Skeletal muscle cell (primary cell): ENCODE measurements at regions not wholly inside any gene's neighbourhood (a gene's known extent, or its start where the extent isn't known, plus 50 kb on each side); places are given as distances from the start of the nearest gene placed in this dataset.
"Not testable (repeated sequence)": the region's sequence is repeated elsewhere in the genome, so short reads cannot be mapped to it uniquely, and the experiment has no call there.

Source experiments
- DNase-seq: peaks from one replicate; pipeline ENCODE4 v3.0.0-alpha.2; 2010; ENCODE audit warnings: low read depth
- H3K4me3 ChIP-seq: 2 replicates; pipeline ENCODE4 v1.5.1; 2011; ENCODE audit warnings: low read depth, mild to moderate bottlenecking, control low read depth, low read length, moderate library complexity

DNA sequence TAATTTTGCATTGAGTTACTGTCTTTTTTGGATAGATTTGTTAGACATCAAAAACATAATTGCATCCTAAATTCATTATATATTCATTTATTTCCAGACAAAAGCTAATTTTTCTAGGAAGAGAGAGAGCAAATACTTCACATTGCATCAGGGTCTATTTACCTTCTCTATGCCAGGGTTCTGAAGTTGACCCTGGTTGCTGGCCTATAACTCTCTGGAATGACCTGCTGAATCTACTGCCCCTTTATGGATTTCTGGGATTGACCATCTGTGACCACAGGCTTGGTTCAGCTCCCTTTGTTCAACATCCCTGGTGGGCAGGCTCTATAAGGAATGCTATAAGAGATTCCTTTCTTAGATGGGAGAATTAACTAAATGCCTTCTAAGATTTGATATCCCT lies 414.8 kb upstream of the STXBP6 start:
- H3K4me3 ChIP-seq = no peak overlapping the region
- no peak for DNase-seq

DNA sequence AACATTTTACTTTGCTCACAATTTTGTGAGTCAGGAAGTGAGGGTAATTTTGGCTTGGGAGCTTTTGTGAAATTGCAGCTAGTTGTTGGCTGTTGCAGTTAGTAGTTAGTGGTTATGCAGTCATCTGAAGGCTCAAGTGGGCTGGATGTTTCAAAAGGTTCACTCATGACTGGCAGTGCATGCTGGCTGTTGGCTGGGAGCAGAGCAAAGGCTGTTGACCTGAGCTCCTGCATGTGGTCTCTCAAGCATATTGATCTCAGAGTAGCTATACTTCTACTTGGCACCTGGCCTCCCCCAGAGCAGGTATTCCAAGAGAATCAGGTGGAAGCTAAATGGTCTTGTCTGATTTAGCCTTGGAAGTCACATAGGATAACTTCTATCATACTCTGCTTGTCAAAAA lies 414.1 kb upstream of the STXBP6 start:
- no peak for DNase-seq
- H3K4me3 ChIP-seq = no peak overlapping the region

DNA sequence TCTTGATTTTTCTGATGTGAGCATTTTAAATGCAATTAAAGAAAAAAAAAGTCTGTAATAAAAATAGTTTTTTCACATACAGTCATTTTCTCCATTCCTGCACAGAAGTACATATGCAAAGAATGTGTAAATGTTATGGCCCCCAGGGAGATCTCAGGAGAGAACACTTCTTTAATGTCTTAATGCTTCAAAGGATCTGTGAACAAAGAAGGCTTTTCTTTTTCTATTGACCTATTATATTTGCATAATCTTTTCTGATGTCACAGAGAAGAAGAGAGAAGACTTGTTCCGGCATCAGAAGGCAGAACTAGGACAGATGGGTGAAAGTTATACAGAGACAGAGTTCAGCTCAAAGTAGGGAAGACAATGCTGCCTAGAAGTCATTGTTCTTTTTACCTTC lies 413.5 kb upstream of the STXBP6 start:
- no peak for DNase-seq
- H3K4me3 ChIP-seq = no peak overlapping the region

DNA sequence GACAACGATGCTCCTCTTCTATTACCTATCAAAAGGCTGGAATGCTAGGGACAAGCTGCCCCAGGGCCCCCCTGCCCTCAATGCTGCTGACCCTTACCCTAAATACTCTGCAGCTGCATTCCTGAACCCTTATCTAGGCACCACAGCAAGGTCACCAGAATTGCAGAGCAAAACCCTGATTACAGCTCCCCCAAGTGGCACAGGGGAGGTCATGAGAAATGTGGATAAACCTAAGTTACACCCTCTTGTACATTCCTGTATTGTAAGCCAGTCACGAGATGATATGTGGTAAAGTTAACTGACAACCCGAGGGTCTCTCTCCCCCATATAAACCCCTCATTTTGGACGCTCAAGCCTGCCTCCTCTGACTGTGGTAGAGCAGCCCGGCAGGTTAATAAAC lies 411.8 kb upstream of the STXBP6 start:
- no peak for DNase-seq
- no peak overlapping the region for H3K4me3 ChIP-seq

DNA sequence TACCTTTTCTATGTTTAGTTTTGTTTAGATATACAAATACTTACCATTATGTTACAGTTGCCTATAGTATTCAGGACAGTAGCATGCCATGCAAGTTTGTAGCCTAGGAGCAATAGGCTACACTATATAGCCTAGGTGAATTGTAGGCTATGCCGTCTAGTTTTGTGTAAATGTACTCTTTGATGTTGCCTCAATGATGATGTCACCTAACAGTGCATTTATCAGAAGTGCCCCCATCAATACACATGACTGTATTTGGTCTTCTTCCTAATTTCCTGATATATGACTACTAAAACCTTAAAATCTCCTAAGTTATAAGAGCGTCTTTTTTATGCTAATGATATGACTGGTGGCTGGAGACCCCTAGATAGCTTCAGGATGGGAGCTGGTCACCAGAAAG lies 394.4 kb upstream of the STXBP6 start:
- no peak overlapping the region for H3K4me3 ChIP-seq
- no peak for DNase-seq

DNA sequence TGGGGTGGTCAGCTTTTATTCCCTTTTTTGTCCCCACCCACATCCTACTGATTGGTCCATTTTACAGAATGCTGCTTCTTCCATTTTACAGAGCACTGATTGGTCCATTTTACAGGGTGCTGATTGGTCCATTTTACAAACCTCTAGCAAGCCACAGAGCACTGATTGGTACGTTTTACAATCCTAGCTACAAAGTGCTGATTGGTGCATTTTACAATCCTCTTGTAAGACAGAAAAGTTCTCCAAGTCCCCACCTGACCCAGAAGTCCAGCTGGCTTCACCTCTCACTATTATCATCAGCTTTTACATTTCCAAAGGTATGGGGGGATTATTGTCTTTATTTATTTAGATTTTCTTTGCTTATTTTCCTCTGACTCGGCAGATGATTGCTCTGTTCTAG lies 390.4 kb upstream of the STXBP6 start:
- not testable (repeated sequence) for H3K4me3 ChIP-seq, DNase-seq

DNA sequence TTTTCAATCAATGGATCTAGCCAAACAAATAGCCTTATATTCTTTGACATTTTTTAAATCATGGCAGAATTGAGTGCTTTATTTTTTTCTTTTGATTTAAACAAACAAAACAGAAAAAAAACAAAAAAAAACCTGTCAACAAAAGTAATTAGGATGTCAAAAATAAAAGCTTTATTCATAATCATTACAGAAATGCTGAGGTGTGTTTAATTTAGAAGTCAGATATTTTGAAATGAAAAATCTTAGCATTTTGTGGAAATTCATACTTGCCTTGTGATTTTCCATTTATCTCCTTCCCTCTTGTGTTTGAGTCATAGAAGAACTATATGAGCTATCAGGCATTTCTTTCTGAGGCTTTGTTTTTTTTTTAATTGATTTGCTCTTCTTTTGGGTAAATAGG lies 387.0 kb upstream of the STXBP6 start:
- no peak overlapping the region for H3K4me3 ChIP-seq
- no peak for DNase-seq

DNA sequence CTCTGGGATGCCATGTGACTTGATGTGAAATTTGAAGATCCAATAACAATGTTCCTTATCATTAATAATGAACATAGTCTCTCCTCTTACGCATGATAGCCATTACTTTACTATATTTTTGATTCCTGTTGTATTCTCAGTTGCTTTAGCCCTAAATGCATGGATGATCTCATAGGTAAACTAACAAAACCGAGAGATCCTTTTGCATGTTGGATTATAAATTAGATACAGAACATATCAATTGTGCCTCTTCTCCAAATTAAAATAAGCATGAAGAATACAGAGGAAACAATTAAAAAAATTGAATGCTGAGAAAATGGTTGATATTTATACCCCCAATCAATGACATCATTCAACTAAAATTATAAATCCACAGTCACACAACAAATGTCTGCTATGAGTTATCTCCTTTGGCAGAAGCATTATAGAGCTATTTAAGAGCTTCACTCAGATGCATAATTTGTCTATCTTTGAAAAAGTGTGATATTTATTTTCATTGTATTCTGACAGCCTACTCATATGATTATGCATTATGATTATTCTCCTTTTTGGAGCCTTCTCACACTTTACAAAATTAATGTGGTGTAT lies 386.4 kb upstream of the STXBP6 start:
- no peak for DNase-seq
- H3K4me3 ChIP-seq = no peak overlapping the region

DNA sequence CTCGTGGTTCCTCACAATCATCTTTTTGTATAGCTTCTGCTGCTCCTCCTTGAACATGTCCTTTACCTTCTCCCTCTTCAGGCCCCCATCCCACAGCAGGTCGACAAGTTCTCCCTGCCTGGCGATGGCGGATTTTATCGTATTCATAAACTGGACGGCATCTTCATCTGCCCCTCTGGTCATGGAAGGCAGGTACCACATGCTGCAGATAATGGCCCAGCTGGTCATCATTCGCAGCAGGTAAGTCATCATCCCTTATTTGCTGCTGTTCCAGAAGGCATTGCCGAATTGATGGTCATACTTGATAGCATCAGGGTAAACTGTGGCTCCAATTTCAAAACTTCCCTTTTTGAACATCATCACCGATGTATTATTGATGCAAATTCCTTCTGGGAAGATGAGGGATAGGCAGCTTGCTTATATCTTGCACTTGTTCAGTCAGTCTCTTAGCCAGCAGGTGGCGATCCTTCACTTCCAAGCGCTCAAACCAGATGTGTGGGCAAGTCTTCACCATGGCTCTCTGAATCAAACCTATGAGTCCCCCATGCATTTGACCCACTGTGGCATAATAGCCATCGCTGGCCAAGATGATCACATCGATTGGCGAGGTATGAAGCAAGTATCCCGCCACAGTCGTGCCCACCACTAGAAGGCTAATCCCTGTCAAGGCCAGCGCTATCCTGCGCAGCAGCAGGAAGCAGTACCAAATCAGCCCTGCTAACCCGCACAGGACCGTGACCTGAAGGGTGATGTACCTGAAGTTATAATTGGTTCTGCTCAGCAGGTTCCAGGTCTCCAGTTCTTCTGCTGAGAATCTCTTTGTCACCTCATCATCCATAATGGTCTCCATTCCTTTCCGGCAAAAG lies 381.5 kb upstream of the STXBP6 start:
- no peak for DNase-seq
- no peak overlapping the region for H3K4me3 ChIP-seq

DNA sequence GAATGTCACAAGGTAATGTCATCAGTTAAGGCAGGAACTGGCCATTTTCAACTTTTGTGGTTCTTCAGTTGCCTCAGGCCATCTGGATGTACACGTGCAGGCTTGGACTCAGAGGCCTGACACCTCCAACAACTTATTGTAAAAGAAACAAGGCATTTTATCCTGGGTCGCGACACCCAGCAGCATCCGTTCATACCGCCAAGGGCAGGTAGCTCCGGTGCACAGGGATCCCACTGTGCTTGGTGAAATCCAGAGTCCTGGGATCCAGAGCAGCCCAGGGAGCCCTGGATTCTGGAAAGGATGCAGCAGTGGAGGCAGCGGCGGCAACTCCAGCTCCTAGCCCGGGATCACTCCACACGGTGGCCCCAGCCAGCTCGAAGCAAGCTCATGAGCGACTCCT lies 380.9 kb upstream of the STXBP6 start:
- no peak for DNase-seq

DNA sequence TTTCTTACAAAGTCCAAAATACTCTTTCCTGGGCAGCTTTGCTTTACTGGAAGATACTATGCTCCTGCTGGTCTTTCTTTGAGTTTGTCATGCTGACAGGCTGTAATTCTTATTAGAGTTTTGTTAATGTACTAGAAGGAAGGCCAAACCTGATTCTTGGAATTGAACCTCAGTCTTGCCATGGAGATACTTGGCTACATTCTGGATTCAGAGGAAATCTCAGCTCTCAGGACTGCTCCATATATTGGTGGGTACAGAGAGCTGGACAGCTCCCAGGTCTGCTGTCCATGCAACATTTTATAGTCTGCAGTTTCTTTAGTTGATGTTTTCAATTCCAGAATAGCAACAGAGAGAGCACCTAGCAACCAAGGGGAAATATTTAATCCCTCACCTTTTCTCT lies 363.1 kb upstream of the STXBP6 start:
- no peak overlapping the region for H3K4me3 ChIP-seq
- DNase-seq = no peak

More for the DNA sequence above, 380.9 kb upstream of the STXBP6 start:
- no peak overlapping the region for H3K4me3 ChIP-seq

DNA sequence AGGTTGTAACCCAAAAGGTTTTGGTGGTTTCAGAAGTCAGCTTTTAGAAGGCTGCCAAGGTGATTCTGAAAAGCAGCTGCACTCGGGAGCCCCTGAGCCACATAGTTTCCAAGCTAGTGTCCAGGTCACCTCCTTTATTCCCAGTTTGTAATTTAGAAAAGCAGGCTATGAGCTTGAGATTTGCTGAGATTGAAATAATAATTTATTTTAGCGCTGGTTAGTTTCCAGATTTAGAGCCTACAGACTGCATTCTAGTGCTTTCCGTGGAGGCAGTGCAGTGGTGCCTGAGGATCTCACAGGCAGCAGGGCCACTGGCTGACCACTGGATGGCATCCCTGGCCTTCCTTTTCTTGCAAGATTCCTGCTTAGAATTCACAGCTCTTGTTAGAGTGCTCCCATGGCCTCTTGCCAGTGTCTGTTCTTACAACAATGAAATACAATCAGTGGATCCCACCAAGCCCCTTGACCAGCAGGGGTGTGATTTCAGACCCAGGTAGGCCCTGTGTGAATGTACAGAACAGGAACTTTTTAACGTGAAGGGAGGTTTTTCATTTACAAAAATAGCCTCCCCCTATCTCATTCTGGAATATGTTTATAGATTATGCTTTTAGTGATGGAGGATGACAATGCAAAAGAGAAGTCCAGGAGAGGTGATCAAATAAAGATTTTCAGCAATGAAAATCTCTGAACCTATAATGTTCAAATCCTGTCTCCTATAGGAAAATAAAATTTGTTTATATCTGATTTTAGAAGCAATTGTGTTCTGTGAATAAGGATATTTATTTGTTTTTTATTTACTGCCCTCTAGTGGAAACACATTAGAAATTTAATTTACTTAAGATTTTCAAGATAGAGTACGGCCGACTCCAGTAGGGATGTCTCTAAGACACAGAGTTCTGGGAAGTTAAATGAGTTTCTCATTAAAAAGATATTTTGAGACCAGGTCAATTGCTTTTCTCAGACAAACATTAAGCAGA lies 362.1 kb upstream of the STXBP6 start:
- no peak overlapping the region for H3K4me3 ChIP-seq
- no peak for DNase-seq

DNA sequence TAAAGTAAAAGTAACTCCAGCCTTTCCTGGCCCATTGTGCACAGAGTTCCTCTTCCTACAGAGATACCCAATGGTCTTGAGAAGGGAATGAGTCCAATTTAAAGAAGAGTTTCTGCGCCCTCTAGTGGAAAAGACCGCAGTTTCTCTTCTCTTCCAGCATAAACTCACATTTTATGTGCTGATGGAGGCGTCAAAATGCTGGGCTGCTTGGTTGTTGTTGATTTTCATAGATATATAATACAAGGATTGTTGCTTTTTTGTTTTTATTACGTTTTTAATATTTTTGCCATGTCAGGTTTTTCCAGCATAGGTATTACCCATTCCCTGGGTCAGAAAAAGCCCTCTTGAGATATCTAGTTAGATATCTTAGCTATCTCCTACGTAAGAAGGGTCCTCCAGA lies 356.9 kb upstream of the STXBP6 start:
- no peak for DNase-seq
- no peak overlapping the region for H3K4me3 ChIP-seq

DNA sequence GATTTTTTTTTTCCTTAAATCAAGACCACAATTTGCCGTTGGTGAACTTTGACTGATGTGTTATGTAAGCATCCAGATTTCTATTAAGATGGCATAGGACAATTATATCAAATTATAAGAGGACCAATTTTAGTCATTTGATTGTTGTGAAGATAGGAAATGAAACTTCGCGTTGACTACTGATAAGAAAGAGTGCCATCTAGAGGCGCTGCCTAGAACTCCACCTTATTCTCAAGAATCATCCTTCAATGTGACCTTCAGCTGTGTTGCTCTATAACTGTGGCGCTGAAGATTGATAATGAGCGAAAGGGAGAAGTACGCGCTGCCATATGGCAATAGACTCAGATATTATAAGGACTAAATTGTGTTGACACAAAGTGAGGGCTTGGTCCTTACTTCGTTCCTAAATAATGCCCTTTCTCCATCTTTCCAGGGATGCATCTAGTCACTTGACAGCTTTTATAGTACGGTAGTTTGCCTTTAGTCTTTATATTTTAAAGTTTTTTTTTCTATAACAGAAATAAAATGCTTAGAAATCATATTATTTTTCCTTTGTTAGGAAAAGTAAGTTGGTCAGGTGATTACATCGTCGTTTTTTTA lies 350.8 kb upstream of the STXBP6 start:
- no peak for DNase-seq
- no peak overlapping the region for H3K4me3 ChIP-seq

DNA sequence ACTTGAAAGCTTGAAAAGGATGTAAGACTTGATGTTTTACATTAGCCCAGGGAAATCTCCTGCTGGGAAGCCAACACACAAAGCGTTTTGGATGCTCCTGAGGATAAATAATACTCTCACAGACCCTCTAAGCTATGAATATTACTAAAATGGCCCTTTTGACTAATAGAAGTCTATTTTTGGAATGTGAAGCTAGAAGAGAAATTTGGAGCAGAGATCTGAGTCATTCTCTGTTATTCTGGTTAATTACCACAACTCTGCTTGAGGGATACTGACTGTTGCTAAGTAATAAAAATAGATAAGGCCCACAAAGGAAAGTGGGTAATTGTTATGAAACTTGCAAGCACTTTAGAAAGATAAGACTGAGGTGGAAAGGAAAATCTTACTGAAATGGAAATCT lies 346.2 kb upstream of the STXBP6 start:
- no peak overlapping the region for H3K4me3 ChIP-seq
- DNase-seq = no peak

DNA sequence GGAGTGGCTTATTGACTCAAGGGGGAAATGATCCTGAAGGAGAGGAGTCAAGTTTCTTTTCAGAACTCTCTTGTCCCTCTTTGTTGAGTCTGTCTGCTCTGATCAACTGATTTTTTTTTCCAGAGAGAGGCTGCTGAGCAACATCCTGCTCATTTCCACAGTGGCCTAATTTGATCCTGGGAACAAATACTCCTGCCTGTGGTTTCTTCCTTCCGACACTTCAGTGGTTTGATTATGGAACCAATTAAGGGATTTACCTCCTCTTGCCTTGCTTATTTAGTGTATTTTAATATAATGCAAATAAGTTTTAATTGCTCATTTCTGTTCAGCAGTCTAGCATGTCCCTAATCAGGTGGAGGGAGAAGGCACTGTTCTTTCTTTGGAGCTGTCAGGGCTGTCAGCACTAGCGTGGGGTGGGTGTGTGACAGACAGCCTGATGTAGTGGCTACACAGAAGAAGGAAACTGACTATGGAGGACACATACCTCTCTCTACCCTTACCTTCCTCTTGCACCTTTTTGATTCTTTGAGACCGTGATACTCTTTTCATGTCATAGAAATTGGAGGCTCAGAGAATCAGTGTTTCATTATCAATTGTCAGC lies 344.9 kb upstream of the STXBP6 start:
- no peak overlapping the region for H3K4me3 ChIP-seq
- no peak for DNase-seq

DNA sequence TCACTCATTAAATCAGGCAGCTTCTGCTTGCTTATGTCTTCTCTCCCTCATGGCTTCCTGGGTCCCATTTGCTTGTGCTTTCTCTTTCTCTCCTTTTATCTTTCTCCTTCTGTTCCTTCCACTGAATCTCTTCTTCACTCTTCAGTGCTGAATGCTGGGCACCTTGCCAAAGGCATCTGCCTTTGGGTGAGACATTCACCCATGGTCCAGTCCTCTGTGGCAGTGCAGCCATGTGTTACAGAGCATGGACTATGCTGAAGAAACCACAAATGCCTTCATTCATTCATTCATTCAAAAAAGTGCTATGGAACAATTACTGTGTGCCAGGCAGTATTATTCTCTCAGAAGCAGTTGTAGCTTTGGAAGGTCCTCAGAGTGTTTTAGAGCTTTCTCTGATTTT lies 344.4 kb upstream of the STXBP6 start:
- H3K4me3 ChIP-seq = no peak overlapping the region
- no peak for DNase-seq

DNA sequence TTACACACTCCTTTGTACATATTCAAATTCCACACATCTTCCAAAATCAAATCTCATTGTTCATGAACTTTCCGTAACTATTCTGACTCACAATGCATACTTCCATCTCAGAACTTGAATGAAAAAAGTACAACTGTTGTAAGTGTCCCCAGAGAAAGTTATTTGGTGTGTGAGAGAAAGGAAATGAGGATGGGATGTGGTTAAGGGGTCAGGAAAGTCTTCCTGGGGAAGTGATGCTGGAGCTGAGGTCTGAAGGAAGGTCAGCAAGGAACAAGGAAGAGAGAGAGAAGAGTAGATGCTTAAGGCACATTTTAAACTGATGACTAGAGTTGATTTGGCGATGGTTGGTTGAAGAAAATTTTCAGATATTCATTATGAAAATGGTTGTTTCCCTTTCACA lies 340.0 kb upstream of the STXBP6 start:
- H3K4me3 ChIP-seq = no peak overlapping the region

DNA sequence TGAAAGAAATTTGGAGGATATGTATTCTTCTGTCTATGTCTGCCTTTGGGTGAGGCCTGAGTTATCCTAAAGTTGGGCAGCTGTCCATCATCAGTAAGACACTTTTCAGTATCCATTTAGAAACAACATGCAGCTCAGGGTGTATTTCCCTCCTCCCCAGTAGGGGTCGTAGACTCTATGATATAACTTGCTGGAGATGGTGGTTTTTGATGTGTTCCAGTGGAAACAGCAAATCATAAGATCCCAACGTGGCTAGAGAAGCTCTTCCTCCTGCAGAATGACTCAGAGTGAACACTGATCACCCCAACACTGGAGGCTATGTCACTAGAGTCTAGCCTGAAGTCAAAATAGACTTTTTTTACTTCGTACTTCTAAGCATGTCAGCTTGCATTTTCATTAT lies 331.6 kb upstream of the STXBP6 start:
- no peak overlapping the region for H3K4me3 ChIP-seq
- DNase-seq = no peak

More for the DNA sequence above, 340.0 kb upstream of the STXBP6 start:
- no peak for DNase-seq
